Rectal smooth muscle tissue (tissue), 1 donor: ENCODE measurements at regions not wholly inside any gene's neighbourhood (a gene's known extent, or its start where the extent isn't known, plus 50 kb on each side); places are given as distances from the start of the nearest gene placed in this dataset.
"Not testable (repeated sequence)": the region's sequence is repeated elsewhere in the genome, so short reads cannot be mapped to it uniquely, and the experiment has no call there.

Experiments used
- H3K27ac ChIP-seq: one replicate; pipeline ENCODE4 v1.7.0; 2013; ENCODE audit warnings: low read depth, low read length, inconsistent platforms
- H3K27me3 ChIP-seq: one replicate; pipeline ENCODE4 v1.7.0; 2013; ENCODE audit warnings: low read length; ENCODE audit not compliant: control insufficient read depth, insufficient read depth
- H3K36me3 ChIP-seq: one replicate; pipeline ENCODE4 v1.7.0; 2013; ENCODE audit warnings: low read length; ENCODE audit not compliant: control insufficient read depth, insufficient read depth
- H3K4me1 ChIP-seq: one replicate; pipeline ENCODE4 v1.7.0; 2013; ENCODE audit warnings: low read length; ENCODE audit not compliant: control insufficient read depth, insufficient read depth
- H3K4me3 ChIP-seq: one replicate; pipeline ENCODE4 v1.7.0; 2013; ENCODE audit warnings: low read length
- H3K9ac ChIP-seq: one replicate; pipeline ENCODE4 v1.7.0; 2013; ENCODE audit warnings: low read length

DNA sequence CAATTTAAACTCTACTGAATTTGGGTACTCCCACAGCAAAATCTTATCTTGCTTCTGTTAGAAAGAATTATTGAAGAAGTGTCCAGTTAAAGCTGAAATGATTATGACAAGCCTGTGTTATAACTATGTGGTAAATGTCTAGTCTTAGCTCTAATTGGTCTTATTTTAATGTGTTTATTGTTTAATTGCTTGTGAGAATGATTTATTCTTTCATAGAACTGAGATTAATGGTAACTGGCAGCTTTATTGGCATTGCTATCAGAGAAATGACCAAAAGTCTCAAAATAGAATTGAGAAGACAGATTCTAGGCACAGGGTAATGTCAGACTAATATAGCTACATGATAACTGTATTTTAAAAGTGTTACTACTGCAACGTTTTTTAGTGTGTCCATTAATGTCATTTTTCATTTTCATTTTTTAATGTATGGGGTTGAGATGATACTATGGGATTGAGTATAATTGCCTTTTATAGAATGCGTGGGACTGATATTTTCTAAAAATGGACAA lies 458.7 kb downstream of the AEBP2 start:
- no peaks in the 10 kb centered on the region for H3K27me3 ChIP-seq
- peaks cover 6% of the 10 kb centered on the region for H3K4me1 ChIP-seq
- H3K36me3 ChIP-seq, result no peaks in the 10 kb centered on the region
- no peak overlapping the region for H3K27ac ChIP-seq
- no peak overlapping the region for H3K9ac ChIP-seq
- H3K4me3 ChIP-seq, result no peak overlapping the region

DNA sequence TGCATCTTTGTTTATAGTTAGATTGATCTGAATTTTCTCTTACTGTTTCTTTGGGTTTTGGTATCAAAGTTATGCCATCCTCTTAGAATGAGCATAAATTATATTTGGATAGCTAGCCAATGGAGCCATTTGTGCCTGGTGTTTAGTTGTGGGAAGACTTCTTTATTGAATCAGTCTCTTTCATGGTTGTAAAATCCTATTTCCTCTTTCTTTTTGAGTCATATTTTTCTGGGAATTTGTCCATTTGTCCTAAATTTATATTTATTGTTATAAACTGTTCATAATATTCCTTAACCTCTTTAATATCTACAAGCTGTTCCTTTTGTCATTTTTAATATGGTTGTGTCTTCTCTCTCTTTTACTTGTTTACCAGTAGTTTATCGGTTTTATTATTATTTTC lies 462.5 kb downstream of the AEBP2 start:
- H3K4me3 ChIP-seq, result no peak overlapping the region
- H3K4me1 ChIP-seq, result no peaks in the 10 kb centered on the region

GRCh38 chr12:19904819-19905218 lies 463.5 kb upstream of the PDE3A start:
- Histone ChIP-seq H3K4me3 (no peak overlapping the region), H3K36me3 (no peaks in the 10 kb centered on the region), H3K27ac (no peak overlapping the region), H3K4me1 (no peaks in the 10 kb centered on the region), H3K27me3 (no peaks in the 10 kb centered on the region), H3K9ac (no peak overlapping the region)

More for the DNA sequence above, 462.5 kb downstream of the AEBP2 start:
- Histone ChIP-seq H3K27me3 (no peaks in the 10 kb centered on the region), H3K36me3 (no peaks in the 10 kb centered on the region), H3K27ac (no peak overlapping the region), H3K9ac (no peak overlapping the region)

GRCh38 chr12:19908830-19909229 lies 459.5 kb upstream of the PDE3A start:
- Histone ChIP-seq H3K27ac (no peak overlapping the region), H3K36me3 (no peaks in the 10 kb centered on the region), H3K27me3 (no peaks in the 10 kb centered on the region), H3K9ac (no peak overlapping the region), H3K4me1 (no peaks in the 10 kb centered on the region), H3K4me3 (no peak overlapping the region)

GRCh38 chr12:19909418-19909817 lies 458.9 kb upstream of the PDE3A start:
- Histone ChIP-seq H3K27me3 (no peaks in the 10 kb centered on the region), H3K36me3 (no peaks in the 10 kb centered on the region), H3K4me1 (no peaks in the 10 kb centered on the region), H3K9ac (no peak overlapping the region), H3K27ac (no peak overlapping the region), H3K4me3 (no peak overlapping the region)

GRCh38 chr12:19910681-19911080 lies 457.7 kb upstream of the PDE3A start:
- peaks cover under 1% of the 10 kb centered on the region for H3K4me1 ChIP-seq
- H3K27ac ChIP-seq, result no peak overlapping the region
- H3K9ac ChIP-seq, result no peak overlapping the region
- no peaks in the 10 kb centered on the region for H3K36me3 ChIP-seq
- H3K4me3 ChIP-seq, result no peak overlapping the region
- no peaks in the 10 kb centered on the region for H3K27me3 ChIP-seq

GRCh38 chr12:19912991-19913390 lies 455.3 kb upstream of the PDE3A start:
- Histone ChIP-seq H3K27me3 (no peaks in the 10 kb centered on the region), H3K4me1 (peaks cover 8% of the 10 kb centered on the region), H3K36me3 (no peaks in the 10 kb centered on the region), H3K4me3 (no peak overlapping the region), H3K27ac (no peak overlapping the region), H3K9ac (no peak overlapping the region)

GRCh38 chr12:19915392-19916195 lies 452.7 kb upstream of the PDE3A start:
- no peak overlapping the region for H3K4me3 ChIP-seq
- H3K9ac ChIP-seq, result no peak overlapping the region
- peaks cover 8% of the 10 kb centered on the region for H3K4me1 ChIP-seq
- no peak overlapping the region for H3K27ac ChIP-seq
- H3K27me3 ChIP-seq, result no peaks in the 10 kb centered on the region
- H3K36me3 ChIP-seq, result no peaks in the 10 kb centered on the region

- H3K36me3 ChIP-seq, result no peaks in the 10 kb centered on the region
- H3K27ac ChIP-seq, result no peak overlapping the region
- no peaks in the 10 kb centered on the region for H3K27me3 ChIP-seq
- H3K4me3 ChIP-seq, result no peak overlapping the region
- H3K4me1 ChIP-seq, result peaks cover 8% of the 10 kb centered on the region
- H3K9ac ChIP-seq, result no peak overlapping the region
Observed at GRCh38 chr12:19916196-19916753, 452.1 kb upstream of the PDE3A start.

DNA sequence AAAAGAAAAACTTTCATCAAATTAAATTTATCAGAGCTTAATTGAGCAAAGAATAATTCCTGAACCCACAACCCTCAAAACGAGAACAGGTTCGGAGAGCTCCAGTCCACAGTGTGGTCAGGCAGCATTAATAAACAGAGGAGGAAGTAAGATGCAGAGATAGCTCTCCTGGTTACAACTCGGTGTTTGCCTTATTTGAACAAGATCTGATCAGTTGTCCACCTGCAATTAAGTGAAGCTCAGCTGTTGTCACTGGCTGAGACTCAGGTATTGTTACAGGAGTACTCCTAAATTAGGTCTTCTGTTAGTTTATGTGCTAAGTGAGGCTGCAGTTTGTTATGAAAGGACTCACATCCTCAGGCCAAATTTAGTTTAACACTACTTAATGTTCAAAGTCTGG lies 451.4 kb upstream of the PDE3A start:
- Histone ChIP-seq H3K4me1 (peaks cover 8% of the 10 kb centered on the region), H3K27me3 (no peaks in the 10 kb centered on the region), H3K4me3 (no peak overlapping the region), H3K36me3 (no peaks in the 10 kb centered on the region), H3K27ac (no peak overlapping the region), H3K9ac (no peak overlapping the region)

DNA sequence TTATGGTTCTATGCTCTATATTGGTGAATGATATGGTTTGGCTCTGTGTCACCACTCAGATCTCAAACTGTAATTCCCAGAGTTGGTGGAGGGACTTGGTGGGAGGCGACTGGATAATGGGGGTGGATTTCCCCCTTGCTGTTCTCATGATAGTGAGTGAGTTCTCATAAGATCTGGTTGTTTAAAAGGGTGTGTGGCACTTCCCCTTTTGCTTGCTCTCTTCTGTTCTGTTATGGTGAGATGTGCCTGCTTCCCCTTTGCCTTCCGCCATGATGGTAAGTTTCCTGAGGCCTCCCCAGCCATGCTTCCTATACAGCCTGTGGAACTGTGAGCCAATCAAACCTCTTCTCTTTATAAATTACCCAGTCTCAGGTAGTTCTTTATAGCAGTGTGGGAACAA lies 446.6 kb upstream of the PDE3A start:
- not testable (repeated sequence) for H3K4me1 ChIP-seq, H3K36me3 ChIP-seq, H3K27ac ChIP-seq, H3K4me3 ChIP-seq, H3K9ac ChIP-seq, H3K27me3 ChIP-seq

DNA sequence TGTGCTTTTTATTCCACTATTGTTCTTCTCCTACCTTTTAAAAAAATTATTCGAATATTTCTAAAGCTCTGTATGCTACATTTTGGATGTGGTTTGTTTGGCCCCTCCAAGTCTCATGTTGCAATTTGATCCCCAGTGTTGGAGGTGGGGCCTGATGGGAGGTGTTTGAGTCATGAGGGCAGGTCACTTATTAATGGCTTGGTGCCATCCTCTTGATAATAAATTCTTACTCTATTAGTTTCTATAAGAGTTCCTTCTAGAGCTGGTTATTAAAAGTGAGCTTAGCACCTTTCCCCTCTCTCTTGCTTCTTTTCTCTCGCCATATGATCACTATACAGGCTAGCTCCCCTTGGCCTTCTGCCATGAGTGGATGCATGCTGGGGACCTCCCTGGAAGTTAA lies 445.6 kb upstream of the PDE3A start:
- no peak overlapping the region for H3K27ac ChIP-seq

GRCh38 chr12:19924360-19924759 lies 444.0 kb upstream of the PDE3A start:
- no peaks in the 10 kb centered on the region for H3K27me3 ChIP-seq
- no peak overlapping the region for H3K9ac ChIP-seq
- no peaks in the 10 kb centered on the region for H3K4me1 ChIP-seq
- H3K36me3 ChIP-seq, result no peaks in the 10 kb centered on the region
- H3K4me3 ChIP-seq, result no peak overlapping the region
- H3K27ac ChIP-seq, result no peak overlapping the region

More for the DNA sequence above, 445.6 kb upstream of the PDE3A start:
- H3K36me3 ChIP-seq, result no peaks in the 10 kb centered on the region
- no peak overlapping the region for H3K9ac ChIP-seq
- no peaks in the 10 kb centered on the region for H3K4me1 ChIP-seq
- no peak overlapping the region for H3K4me3 ChIP-seq
- H3K27me3 ChIP-seq, result no peaks in the 10 kb centered on the region
